Suprapubic skin (tissue), 4 donors: ENCODE measurements at regions not wholly inside any gene's neighbourhood (a gene's known extent, or its start where the extent isn't known, plus 50 kb on each side); places are given as distances from the start of the nearest gene placed in this dataset.
"Not testable (repeated sequence)": the region's sequence is repeated elsewhere in the genome, so short reads cannot be mapped to it uniquely, and the experiment has no call there.

Source experiments
- CTCF ChIP-seq, 2 donors: fragments of 200-600 bp in 1 of 2; fragments of 450-650 bp in 1 of 2; sonication (generic) in 1 of 2; IDR thresholded peaks; one replicate each; pipeline ENCODE4 v1.5.1; 2016 to 2019; ENCODE audit warnings: antibody characterized with exemption in 2 of 2, mild to moderate bottlenecking in 1 of 2, moderate library complexity in 1 of 2
- EP300 ChIP-seq: sonication (generic); formaldehyde crosslinking; IDR thresholded peaks from one replicate; pipeline ENCODE4 v1.6.1; 2017; ENCODE audit warnings: antibody characterized with exemption
- POLR2A ChIP-seq, 2 donors: fragments of 450-650 bp; IDR thresholded peaks; one replicate each; pipeline ENCODE4 v1.6.1; 2017; ENCODE audit warnings: antibody characterized with exemption in 2 of 2, mild to moderate bottlenecking in 2 of 2, moderate library complexity in 2 of 2
- POLR2AphosphoS5 ChIP-seq, 3 donors: sonication (generic); formaldehyde crosslinking; IDR thresholded peaks; one replicate each; pipeline ENCODE4 v1.6.1; 2017; ENCODE audit warnings: antibody characterized with exemption in 3 of 3

- TF ChIP-seq POLR2AphosphoS5 (IDR thresholded peaks at IDR 0.05); CTCF (IDR thresholded peaks at IDR 0.05); POLR2A (IDR thresholded peaks at IDR 0.05); EP300: not testable (repeated sequence)
These were observed 141.1 kb upstream of the KCNK1 start for GRCh38 chr1:233472796-233473195.
